ENCODE measurements at regions not wholly inside any gene's neighbourhood (a gene's known extent, or its start where the extent isn't known, plus 50 kb on each side); places are given as distances from the start of the nearest gene placed in this dataset.

GRCh38 chr3:111321786-111322185 lies 220.2 kb upstream of the CD96 start:
- ATAC-seq (no peak), DNase-seq (no peak)
- H3K4me1 ChIP-seq, result no peaks in the 10 kb centered on the region
- H3K9me3 ChIP-seq, result no peaks in the 10 kb centered on the region
- WGBS, 3 donors, result 18 to 26% (median 20%) methylated on average over 4 of the region's 4 CpGs
- intact Hi-C loops (cut with DNase I), result no loop called here
- H3K4me3 ChIP-seq, result no peak overlapping the region
- H3K27me3 ChIP-seq (ENCODE audit: insufficient read depth in 3 of 3, low read length in 2 of 3), result no peaks in the 10 kb centered on the region
- no peak for TF ChIP-seq CTCF (IDR thresholded peaks at IDR 0.05)
- no peaks in the 10 kb centered on the region for H3K36me3 ChIP-seq (ENCODE audit: insufficient read depth in 1 of 2, low read depth in 1 of 2)
- H3K27ac ChIP-seq, result no peak overlapping the region

GRCh38 chr3:111323019-111323418 lies 219.0 kb upstream of the CD96 start:
- WGBS, 3 donors, result 78 to 90% (median 82%) methylated on average over 3 of the region's 3 CpGs
- Histone ChIP-seq H3K4me3 (no peak overlapping the region), H3K27me3 (ENCODE audit: insufficient read depth in 3 of 3, low read length in 2 of 3) (no peaks in the 10 kb centered on the region), H3K36me3 (ENCODE audit: insufficient read depth in 1 of 2, low read depth in 1 of 2) (no peaks in the 10 kb centered on the region), H3K9me3 (no peaks in the 10 kb centered on the region), H3K27ac (no peak overlapping the region), H3K4me1 (no peaks in the 10 kb centered on the region)
- intact Hi-C loops (cut with DNase I), result no loop called here
- DNase-seq, result no peak
- ATAC-seq, result no peak
- no peak for TF ChIP-seq CTCF (IDR thresholded peaks at IDR 0.05)

GRCh38 chr3:111324151-111324550 lies 217.8 kb upstream of the CD96 start:
- Histone ChIP-seq H3K27me3 (ENCODE audit: insufficient read depth in 3 of 3, low read length in 2 of 3) (no peaks in the 10 kb centered on the region), H3K9me3 (no peaks in the 10 kb centered on the region), H3K27ac (no peak overlapping the region), H3K4me3 (no peak overlapping the region), H3K4me1 (no peaks in the 10 kb centered on the region), H3K36me3 (ENCODE audit: insufficient read depth in 1 of 2, low read depth in 1 of 2) (no peaks in the 10 kb centered on the region)
- intact Hi-C loops (cut with DNase I), result no loop called here
- DNase-seq (no peak), ATAC-seq (no peak)
- 58 to 59% (median 59%) methylated on average over 2 of the region's 2 CpGs for WGBS, 3 donors
- no peak for TF ChIP-seq CTCF (IDR thresholded peaks at IDR 0.05)

- TF ChIP-seq CTCF (IDR thresholded peaks at IDR 0.05), result no peak
- intact Hi-C loops (cut with DNase I), result no loop called here
- DNase-seq (no peak), ATAC-seq (no peak)
- Histone ChIP-seq H3K4me3 (no peak overlapping the region), H3K27ac (no peak overlapping the region), H3K27me3 (ENCODE audit: insufficient read depth in 3 of 3, low read length in 2 of 3) (no peaks in the 10 kb centered on the region), H3K4me1 (no peaks in the 10 kb centered on the region), H3K36me3 (ENCODE audit: insufficient read depth in 1 of 2, low read depth in 1 of 2) (no peaks in the 10 kb centered on the region), H3K9me3 (no peaks in the 10 kb centered on the region)
- WGBS, 3 donors, result 79 to 95% (median 91%) methylated on average over 1 of the region's 1 CpG
These were observed 217.4 kb upstream of the CD96 start for GRCh38 chr3:111324645-111325044.

GRCh38 chr3:111325160-111325718 lies 216.8 kb upstream of the CD96 start:
- Histone ChIP-seq H3K27me3 (ENCODE audit: insufficient read depth in 3 of 3, low read length in 2 of 3) (no peaks in the 10 kb centered on the region), H3K4me1 (no peaks in the 10 kb centered on the region), H3K9me3 (no peaks in the 10 kb centered on the region), H3K36me3 (ENCODE audit: insufficient read depth in 1 of 2, low read depth in 1 of 2) (no peaks in the 10 kb centered on the region), H3K4me3 (no peak overlapping the region), H3K27ac (no peak overlapping the region)
- TF ChIP-seq CTCF (IDR thresholded peaks at IDR 0.05), result no peak
- intact Hi-C loops (cut with DNase I), result no loop called here
- DNase-seq, result no peak
- ATAC-seq, result no peak
- WGBS, 3 donors, result 76 to 82% (median 78%) methylated on average over 4 of the region's 4 CpGs
